Liver (tissue), 8 donors: ENCODE measurements at regions not wholly inside any gene's neighbourhood (a gene's known extent, or its start where the extent isn't known, plus 50 kb on each side); places are given as distances from the start of the nearest gene placed in this dataset.

Experiments used
- DNase-seq: peaks from one replicate; pipeline ENCODE4 v3.0.0-alpha.2; 2017; ENCODE audit warnings: low spot score
- H3K27ac ChIP-seq, 2 donors: one replicate each; pipeline ENCODE4 v1.7.0; 2013; ENCODE audit warnings: inconsistent platforms in 2 of 2, low read length in 2 of 2, control low read depth in 1 of 2, low read depth in 1 of 2, mild to moderate bottlenecking in 1 of 2
- H3K27me3 ChIP-seq, 4 donors: one replicate each; pipeline versions ENCODE4 v1.6.1 to v1.7.0; 2013; ENCODE audit warnings: low read length in 3 of 4, inconsistent platforms in 1 of 4, mild to moderate bottlenecking in 1 of 4, moderate library complexity in 1 of 4; ENCODE audit not compliant: control insufficient read depth in 4 of 4, insufficient read depth in 4 of 4
- H3K36me3 ChIP-seq, 4 donors: one replicate each; pipeline versions ENCODE4 v1.6.1 to v1.7.0; 2013; ENCODE audit warnings: low read length in 3 of 4, mild to moderate bottlenecking in 3 of 4, low read depth in 1 of 4, moderate library complexity in 1 of 4; ENCODE audit not compliant: control insufficient read depth in 4 of 4, insufficient read depth in 3 of 4
- H3K4me1 ChIP-seq, 4 donors: one replicate each; pipeline versions ENCODE4 v1.6.1 to v1.7.0; 2013; ENCODE audit warnings: low read length in 3 of 4, mild to moderate bottlenecking in 3 of 4, moderate library complexity in 1 of 4; ENCODE audit not compliant: control insufficient read depth in 4 of 4, insufficient read depth in 4 of 4
- H3K4me3 ChIP-seq, 3 donors: one replicate each; pipeline versions ENCODE4 v1.6.1 to v1.7.0; 2013; ENCODE audit warnings: low read length in 3 of 3, control low read depth in 1 of 3, low read depth in 1 of 3, mild to moderate bottlenecking in 1 of 3
- H3K9ac ChIP-seq, 2 donors: one replicate each; pipeline ENCODE4 v1.7.0; 2013; ENCODE audit warnings: low read length in 2 of 2, mild to moderate bottlenecking in 2 of 2, moderate library complexity in 2 of 2, control low read depth in 1 of 2, low read depth in 1 of 2
- H3K9me3 ChIP-seq, 4 donors: one replicate each; pipeline versions ENCODE4 v1.6.1 to v1.7.0; 2013; ENCODE audit warnings: low read length in 3 of 4; ENCODE audit not compliant: control insufficient read depth in 4 of 4
- ATF3 ChIP-seq: IDR thresholded peaks from 2 replicates; pipeline ENCODE4 v1.6.1; 2016; ENCODE audit warnings: antibody characterized with exemption
- FOXA2 ChIP-seq: IDR thresholded peaks from 2 replicates; pipeline ENCODE4 v1.6.1; 2016; ENCODE audit warnings: antibody characterized with exemption
- GABPA ChIP-seq, 2 donors: IDR thresholded peaks in 1 of 2; conservative IDR thresholded peaks in 1 of 2; 2 replicates each; pipeline ENCODE4 v1.6.1; 2016; ENCODE audit warnings: antibody characterized with exemption in 2 of 2, mild to moderate bottlenecking in 1 of 2, moderate library complexity in 1 of 2
- HNF4A ChIP-seq, 2 donors: conservative IDR thresholded peaks; 2 replicates each; pipeline ENCODE4 v1.6.1; 2016; ENCODE audit warnings: antibody characterized with exemption in 2 of 2, mild to moderate bottlenecking in 2 of 2
- HNF4G ChIP-seq: IDR thresholded peaks from 2 replicates; pipeline ENCODE4 v1.6.1; 2016; ENCODE audit warnings: antibody characterized with exemption
- JUND ChIP-seq, 2 donors: IDR thresholded peaks; 2 replicates each; pipeline ENCODE4 v1.6.1; 2016; ENCODE audit warnings: antibody characterized with exemption in 2 of 2
- NR2F2 ChIP-seq: IDR thresholded peaks from 2 replicates; pipeline ENCODE4 v1.6.1; 2016; ENCODE audit warnings: antibody characterized with exemption
- RAD21 ChIP-seq, 2 donors: IDR thresholded peaks; 2 replicates each; pipeline ENCODE4 v1.6.1; 2016; ENCODE audit warnings: antibody characterized with exemption in 2 of 2, mild to moderate bottlenecking in 2 of 2
- RXRA ChIP-seq, 2 donors: IDR thresholded peaks; 2 replicates each; pipeline ENCODE4 v1.6.1; 2017 to 2018; ENCODE audit warnings: antibody characterized with exemption in 2 of 2, mild to moderate bottlenecking in 1 of 2
- SP1 ChIP-seq: IDR thresholded peaks from 2 replicates; pipeline ENCODE4 v1.6.1; 2018; ENCODE audit warnings: antibody characterized with exemption, mild to moderate bottlenecking
- TAF1 ChIP-seq: conservative IDR thresholded peaks from 2 replicates; pipeline ENCODE4 v1.6.1; 2016; ENCODE audit warnings: antibody characterized with exemption, mild to moderate bottlenecking
- YY1 ChIP-seq: IDR thresholded peaks from 2 replicates; pipeline ENCODE4 v1.6.1; 2016; ENCODE audit warnings: antibody characterized with exemption, mild to moderate bottlenecking
- ZBTB33 ChIP-seq: IDR thresholded peaks from 2 replicates; pipeline ENCODE4 v1.6.1; 2016; ENCODE audit warnings: antibody characterized with exemption
- WGBS: extraction: QIAGEN DNeasy Blood & Tissue Kit; methylation state at CpG from one replicate; pipeline ENCODE4 v1.1.7; 2013; 5-methylcytosine and 5-hydroxymethylcytosine counted together
- TF ChIP-seq, protein P1 (sequence below): IDR thresholded peaks from 2 replicates; pipeline ENCODE4 v1.6.1; 2016; ENCODE audit warnings: antibody characterized with exemption
- TF ChIP-seq, protein P2 (sequence below): fragments of 150-350 bp; IDR thresholded peaks from 2 replicates; pipeline ENCODE4 v1.5.1; 2017; ENCODE audit warnings: improper control_type of control experiment, low read depth, low read length; ENCODE audit not compliant: missing input control
- donor health status: healthy.
- donor health status: healthy.
- donor health status: healthy.
- donor health status: healthy.
- donor health status: healthy.

- WGBS = 56% methylated on average over 6 of the region's 6 CpGs
- H3K27ac ChIP-seq = no peak overlapping the region
- DNase-seq = no peak
These were observed 494.2 kb upstream of the AGTR1 start for GRCh38 chr3:148203297-148204010.

GRCh38 chr3:148204131-148204530 is 493.6 kb upstream of the AGTR1 start:
- Histone ChIP-seq H3K27me3 (no peaks in the 10 kb centered on the region), H3K9me3 (no peaks in the 10 kb centered on the region), H3K4me1 (no peaks in the 10 kb centered on the region), H3K4me3 (no peak overlapping the region), H3K36me3 (no peaks in the 10 kb centered on the region), H3K9ac (no peak overlapping the region), H3K27ac (no peak overlapping the region)
- no peak for DNase-seq
- 67% methylated on average over 1 of the region's 1 CpG for WGBS
- TF ChIP-seq RAD21 (IDR thresholded peaks at IDR 0.05) = no peak
- no peak for TF ChIP-seq YY1
- no peak for TF ChIP-seq ZBTB33
- TF ChIP-seq, protein P1, sequence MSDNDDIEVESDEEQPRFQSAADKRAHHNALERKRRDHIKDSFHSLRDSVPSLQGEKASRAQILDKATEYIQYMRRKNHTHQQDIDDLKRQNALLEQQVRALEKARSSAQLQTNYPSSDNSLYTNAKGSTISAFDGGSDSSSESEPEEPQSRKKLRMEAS = no peak
- TF ChIP-seq JUND (IDR thresholded peaks at IDR 0.05) = no peak
- TF ChIP-seq NR2F2 = no peak

More at GRCh38 chr3:148203297-148204010, 494.2 kb upstream of the AGTR1 start:
- H3K27me3 ChIP-seq = no peaks in the 10 kb centered on the region
- H3K4me1 ChIP-seq = no peaks in the 10 kb centered on the region
- no peak overlapping the region for H3K4me3 ChIP-seq
- H3K9ac ChIP-seq = no peak overlapping the region
- no peaks in the 10 kb centered on the region for H3K9me3 ChIP-seq
- TF ChIP-seq ATF3 (no peak), FOXA2 (no peak), ZBTB33 (no peak)
- H3K36me3 ChIP-seq = no peaks in the 10 kb centered on the region

DNA sequence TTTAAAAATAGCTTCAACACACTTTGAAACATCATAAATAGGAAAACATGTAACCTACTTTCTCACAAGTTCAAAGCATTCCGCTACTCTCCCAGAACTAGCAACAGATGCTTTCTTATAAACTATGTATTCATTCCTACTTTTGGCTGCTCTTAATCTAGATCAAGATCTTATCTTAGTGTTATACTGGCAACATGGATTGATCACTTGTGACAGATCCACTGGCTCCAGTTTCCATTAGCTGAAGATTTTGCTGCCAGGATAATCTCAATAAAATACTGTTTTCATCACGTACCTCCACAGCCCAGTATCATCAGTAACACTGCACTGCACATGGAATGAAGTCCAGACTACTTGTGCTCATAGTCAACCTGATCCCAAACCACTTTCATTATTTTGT is 491.7 kb upstream of the AGTR1 start:
- H3K9ac ChIP-seq = no peak overlapping the region
- no peaks in the 10 kb centered on the region for H3K36me3 ChIP-seq
- no peaks in the 10 kb centered on the region for H3K27me3 ChIP-seq
- no peak for TF ChIP-seq YY1
- TF ChIP-seq, protein P1 = no peak
- no peak for TF ChIP-seq HNF4G
- no peak for TF ChIP-seq ZBTB33
- TF ChIP-seq, protein P2, sequence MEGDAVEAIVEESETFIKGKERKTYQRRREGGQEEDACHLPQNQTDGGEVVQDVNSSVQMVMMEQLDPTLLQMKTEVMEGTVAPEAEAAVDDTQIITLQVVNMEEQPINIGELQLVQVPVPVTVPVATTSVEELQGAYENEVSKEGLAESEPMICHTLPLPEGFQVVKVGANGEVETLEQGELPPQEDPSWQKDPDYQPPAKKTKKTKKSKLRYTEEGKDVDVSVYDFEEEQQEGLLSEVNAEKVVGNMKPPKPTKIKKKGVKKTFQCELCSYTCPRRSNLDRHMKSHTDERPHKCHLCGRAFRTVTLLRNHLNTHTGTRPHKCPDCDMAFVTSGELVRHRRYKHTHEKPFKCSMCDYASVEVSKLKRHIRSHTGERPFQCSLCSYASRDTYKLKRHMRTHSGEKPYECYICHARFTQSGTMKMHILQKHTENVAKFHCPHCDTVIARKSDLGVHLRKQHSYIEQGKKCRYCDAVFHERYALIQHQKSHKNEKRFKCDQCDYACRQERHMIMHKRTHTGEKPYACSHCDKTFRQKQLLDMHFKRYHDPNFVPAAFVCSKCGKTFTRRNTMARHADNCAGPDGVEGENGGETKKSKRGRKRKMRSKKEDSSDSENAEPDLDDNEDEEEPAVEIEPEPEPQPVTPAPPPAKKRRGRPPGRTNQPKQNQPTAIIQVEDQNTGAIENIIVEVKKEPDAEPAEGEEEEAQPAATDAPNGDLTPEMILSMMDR = no peak
- TF ChIP-seq SP1 = no peak
- no peak for TF ChIP-seq RXRA (IDR thresholded peaks at IDR 0.05)
- no peak for TF ChIP-seq TAF1
- no peak for TF ChIP-seq RAD21 (IDR thresholded peaks at IDR 0.05)
- TF ChIP-seq HNF4A (conservative IDR thresholded peaks at IDR 0.05) = no peak
- no peak for TF ChIP-seq NR2F2
- no peak for TF ChIP-seq FOXA2
- no peak for TF ChIP-seq GABPA (IDR thresholded peaks at IDR 0.05 in 1 of 2, conservative IDR thresholded peaks at IDR 0.05 in 1 of 2)
- no peak for TF ChIP-seq ATF3
- 90% methylated on average over 2 of the region's 2 CpGs for WGBS
- DNase-seq = no peak
- no peaks in the 10 kb centered on the region for H3K4me1 ChIP-seq
- H3K4me3 ChIP-seq = no peak overlapping the region
- no peak overlapping the region for H3K27ac ChIP-seq
- no peaks in the 10 kb centered on the region for H3K9me3 ChIP-seq
